ENCODE measurements at regions not wholly inside any gene's neighbourhood (a gene's known extent, or its start where the extent isn't known, plus 50 kb on each side); places are given as distances from the start of the nearest gene placed in this dataset.
"Not testable (repeated sequence)": the region's sequence is repeated elsewhere in the genome, so short reads cannot be mapped to it uniquely, and the experiment has no call there.

GRCh38 chr18:1392865-1393734, 488.4 kb downstream of the ADCYAP1 start:
- no peak for DNase-seq (ENCODE audit: low read depth in 4 of 4, low spot score in 3 of 4)

- no peak for DNase-seq (ENCODE audit: low read depth in 4 of 4, low spot score in 3 of 4)
Observed at GRCh38 chr18:1393929-1394328, 489.3 kb downstream of the ADCYAP1 start.

GRCh38 chr18:1394426-1394825, 489.8 kb downstream of the ADCYAP1 start:
- DNase-seq (ENCODE audit: low read depth in 4 of 4, low spot score in 3 of 4), result no peak

GRCh38 chr18:1394966-1395365, 490.3 kb downstream of the ADCYAP1 start:
- DNase-seq (ENCODE audit: low read depth in 4 of 4, low spot score in 3 of 4), result no peak

- DNase-seq (ENCODE audit: low read depth in 4 of 4, low spot score in 3 of 4), result no peak
Observed at GRCh38 chr18:1408376-1408775, 503.7 kb downstream of the ADCYAP1 start.

- DNase-seq (ENCODE audit: low read depth in 4 of 4, low spot score in 3 of 4), result no peak
Observed at GRCh38 chr18:1412655-1413322, 508.1 kb downstream of the ADCYAP1 start.

- no peak for DNase-seq (ENCODE audit: low read depth in 4 of 4, low spot score in 3 of 4)
Observed at GRCh38 chr18:1413323-1413675, 508.6 kb downstream of the ADCYAP1 start.

- DNase-seq (ENCODE audit: low read depth in 4 of 4, low spot score in 3 of 4), result no peak
Observed at GRCh38 chr18:1416074-1416473, 511.4 kb downstream of the ADCYAP1 start.

- no peak for DNase-seq (ENCODE audit: low read depth in 4 of 4, low spot score in 3 of 4)
Observed at GRCh38 chr18:1421502-1421901, 516.8 kb downstream of the ADCYAP1 start.

- no peak for DNase-seq (ENCODE audit: low read depth in 4 of 4, low spot score in 3 of 4)
Observed at GRCh38 chr18:1422634-1423033, 518.0 kb downstream of the ADCYAP1 start.

- DNase-seq (ENCODE audit: low read depth in 4 of 4, low spot score in 3 of 4), result no peak
Observed at GRCh38 chr18:1425679-1426078, 521.0 kb downstream of the ADCYAP1 start.

GRCh38 chr18:1435487-1435886, 530.8 kb downstream of the ADCYAP1 start:
- DNase-seq (ENCODE audit: low read depth in 4 of 4, low spot score in 3 of 4), result no peak

GRCh38 chr18:1436199-1436598, 531.5 kb downstream of the ADCYAP1 start:
- DNase-seq (ENCODE audit: low read depth in 4 of 4, low spot score in 3 of 4), result no peak

- no peak for DNase-seq (ENCODE audit: low read depth in 4 of 4, low spot score in 3 of 4)
Observed at GRCh38 chr18:1438458-1438910, 533.8 kb downstream of the ADCYAP1 start.

GRCh38 chr18:1438967-1439366, 534.3 kb downstream of the ADCYAP1 start:
- DNase-seq (ENCODE audit: low read depth in 4 of 4, low spot score in 3 of 4), result no peak

- DNase-seq (ENCODE audit: low read depth in 4 of 4, low spot score in 3 of 4), result not testable (repeated sequence)
Observed at GRCh38 chr18:1444062-1444461, 539.4 kb downstream of the ADCYAP1 start.

- DNase-seq (ENCODE audit: low read depth in 4 of 4, low spot score in 3 of 4), result no peak
Observed at GRCh38 chr18:1446765-1447164, 542.1 kb downstream of the ADCYAP1 start.

GRCh38 chr18:1452821-1453220, 548.1 kb downstream of the ADCYAP1 start:
- no peak for DNase-seq (ENCODE audit: low read depth in 4 of 4, low spot score in 3 of 4)

- DNase-seq (ENCODE audit: low read depth in 4 of 4, low spot score in 3 of 4), result no peak
Observed at GRCh38 chr18:1455605-1456004, 550.9 kb downstream of the ADCYAP1 start.

GRCh38 chr18:1458547-1458946, 553.9 kb downstream of the ADCYAP1 start:
- no peak for DNase-seq (ENCODE audit: low read depth in 4 of 4, low spot score in 3 of 4)

- no peak for DNase-seq (ENCODE audit: low read depth in 4 of 4, low spot score in 3 of 4)
Observed at GRCh38 chr18:1463981-1464380, 559.3 kb downstream of the ADCYAP1 start.
